HEK293 (cell line): ENCODE measurements at regions not wholly inside any gene's neighbourhood (a gene's known extent, or its start where the extent isn't known, plus 50 kb on each side); places are given as distances from the start of the nearest gene placed in this dataset.

ENCODE experiments used
- CTCF ChIA-PET: fragments of 350-600 bp; formaldehyde crosslinking; extraction: SDS; loops from one replicate; lab custom pipeline; 2021; ENCODE audit warnings: antibody characterized with exemption; lab: Yijun Ruan, JAX
- POLR2A ChIA-PET: fragments of 300-600 bp; formaldehyde crosslinking; extraction: SDS; loops from one replicate; lab custom pipeline; 2020; ENCODE audit warnings: antibody characterized with exemption, inconsistent platforms; lab: Yijun Ruan, JAX
- H3K27ac ChIP-seq: fragments of 200-500 bp; sonication (Bioruptor generic); 2 replicates; pipeline ENCODE4 v1.5.1; 2014; ENCODE audit warnings: low read depth, low read length, control low read depth, inconsistent platforms; ENCODE audit errors: extremely low read depth
- H3K36me3 ChIP-seq, 2 experiments: fragments of 200-500 bp in 1 of 2; sonication (Bioruptor generic) in 1 of 2; 1 replicate in 1 of 2; 2 replicates in 1 of 2; pipeline ENCODE4 v1.5.1; 2014 to 2017; ENCODE audit warnings: inconsistent platforms in 2 of 2, low read length in 2 of 2; ENCODE audit not compliant: control insufficient read depth in 2 of 2, insufficient read depth in 1 of 2
- H3K4me1 ChIP-seq: fragments of 200-500 bp; sonication (Bioruptor generic); 2 replicates; pipeline ENCODE4 v1.5.1; 2014; ENCODE audit warnings: mild to moderate bottlenecking, low read length, inconsistent platforms; ENCODE audit not compliant: control insufficient read depth, insufficient read depth
- H3K4me3 ChIP-seq: 2 replicates; pipeline ENCODE4 v1.5.1; 2011; ENCODE audit warnings: low read depth, mild to moderate bottlenecking, control low read depth, low read length, moderate library complexity
- H3K9me3 ChIP-seq: fragments of 200-500 bp; sonication (Bioruptor generic); 2 replicates; pipeline ENCODE4 v1.5.1; 2014; ENCODE audit warnings: low read depth, low read length, inconsistent platforms; ENCODE audit not compliant: control insufficient read depth, insufficient read depth
- BCL11A ChIP-seq: fragments of 450-650 bp; formaldehyde crosslinking; IDR thresholded peaks from 2 replicates; pipeline ENCODE4 v1.5.1; 2016; ENCODE audit warnings: low read depth, missing biosample characterization, missing genetic modification characterization
- GLIS2 ChIP-seq: fragments of 450-650 bp; formaldehyde crosslinking; IDR thresholded peaks from 2 replicates; pipeline ENCODE4 v1.5.1; 2016; ENCODE audit warnings: missing biosample characterization, missing genetic modification characterization
- KLF8 ChIP-seq: fragments of 450-650 bp; formaldehyde crosslinking; IDR thresholded peaks from 2 replicates; pipeline ENCODE4 v1.5.1; 2016; ENCODE audit warnings: missing biosample characterization, missing genetic modification characterization
- OSR2 ChIP-seq: fragments of 450-650 bp; formaldehyde crosslinking; IDR thresholded peaks from 2 replicates; pipeline ENCODE4 v1.5.1; 2016; ENCODE audit warnings: missing biosample characterization, missing genetic modification characterization
- TRIM28 ChIP-seq: IDR thresholded peaks from 2 replicates; pipeline ENCODE4 v1.6.1; 2011; ENCODE audit warnings: low read length, control low read depth, borderline replicate concordance
- ZBTB49 ChIP-seq: fragments of 450-650 bp; formaldehyde crosslinking; IDR thresholded peaks from 2 replicates; pipeline ENCODE4 v1.5.1; 2016; ENCODE audit warnings: missing biosample characterization, missing genetic modification characterization, low read depth
- ZNF121 ChIP-seq: fragments of 450-650 bp; formaldehyde crosslinking; IDR thresholded peaks from 2 replicates; pipeline ENCODE4 v1.5.1; 2016; ENCODE audit warnings: missing biosample characterization, missing genetic modification characterization
- ZNF132 ChIP-seq: fragments of 450-650 bp; formaldehyde crosslinking; IDR thresholded peaks from 2 replicates; pipeline ENCODE4 v1.5.1; 2017; ENCODE audit warnings: missing biosample characterization, missing genetic modification characterization, borderline replicate concordance
- ZNF19 ChIP-seq: fragments of 450-650 bp; formaldehyde crosslinking; IDR thresholded peaks from 2 replicates; pipeline ENCODE4; 2016; ENCODE audit warnings: missing biosample characterization, missing genetic modification characterization, low read depth
- ZNF292 ChIP-seq: fragments of 450-650 bp; formaldehyde crosslinking; IDR thresholded peaks from 2 replicates; pipeline ENCODE4 v1.5.1; 2016; ENCODE audit warnings: low read depth, missing biosample characterization, missing genetic modification characterization, borderline replicate concordance
- ZNF350 ChIP-seq: fragments of 450-650 bp; formaldehyde crosslinking; IDR thresholded peaks from 2 replicates; pipeline ENCODE4 v1.5.0; 2017; ENCODE audit warnings: missing biosample characterization, mild to moderate bottlenecking, missing genetic modification characterization
- ZNF37A ChIP-seq: fragments of 450-650 bp; IDR thresholded peaks from 2 replicates; pipeline ENCODE4 v1.5.1; 2018; ENCODE audit warnings: missing biosample characterization, missing genetic modification characterization
- ZNF473 ChIP-seq: fragments of 450-650 bp; formaldehyde crosslinking; IDR thresholded peaks from 2 replicates; pipeline ENCODE4 v1.5.1; 2017; ENCODE audit warnings: missing biosample characterization, missing genetic modification characterization
- ZNF529 ChIP-seq: fragments of 450-650 bp; formaldehyde crosslinking; IDR thresholded peaks from 2 replicates; pipeline ENCODE4 v1.5.1; 2017; ENCODE audit warnings: missing genetic modification characterization, missing biosample characterization; ENCODE audit not compliant: insufficient replicate concordance
- ZNF571 ChIP-seq: fragments of 450-650 bp; formaldehyde crosslinking; IDR thresholded peaks from 2 replicates; pipeline ENCODE4 v1.5.0; 2017; ENCODE audit warnings: missing biosample characterization, missing genetic modification characterization
- ZNF664 ChIP-seq: fragments of 450-650 bp; formaldehyde crosslinking; IDR thresholded peaks from 2 replicates; pipeline ENCODE4 v1.5.1; 2016; ENCODE audit warnings: missing biosample characterization, missing genetic modification characterization
- ZNF670 ChIP-seq: fragments of 450-650 bp; formaldehyde crosslinking; IDR thresholded peaks from 2 replicates; pipeline ENCODE4 v1.5.1; 2016; ENCODE audit warnings: missing biosample characterization, missing genetic modification characterization, low read depth
- ZNF837 ChIP-seq: fragments of 450-650 bp; formaldehyde crosslinking; IDR thresholded peaks from 2 replicates; pipeline ENCODE4 v1.5.1; 2016; ENCODE audit warnings: missing biosample characterization, missing genetic modification characterization
- ZXDB ChIP-seq: fragments of 450-650 bp; formaldehyde crosslinking; IDR thresholded peaks from 2 replicates; pipeline ENCODE4 v1.5.1; 2016; ENCODE audit warnings: missing biosample characterization, missing genetic modification characterization
- TF ChIP-seq, protein P1 (sequence below): fragments of 450-650 bp; formaldehyde crosslinking; IDR thresholded peaks from 2 replicates; pipeline ENCODE4 v1.5.1; 2016; ENCODE audit warnings: missing biosample characterization, missing genetic modification characterization
- TF ChIP-seq, protein P2 (sequence below): fragments of 450-650 bp; formaldehyde crosslinking; IDR thresholded peaks from 2 replicates; pipeline ENCODE4 v1.5.1; 2017; ENCODE audit warnings: missing biosample characterization, missing genetic modification characterization
- TF ChIP-seq, protein P3 (sequence below): fragments of 450-650 bp; formaldehyde crosslinking; IDR thresholded peaks from 2 replicates; pipeline ENCODE4 v1.5.1; 2016; ENCODE audit warnings: missing biosample characterization, missing genetic modification characterization

DNA sequence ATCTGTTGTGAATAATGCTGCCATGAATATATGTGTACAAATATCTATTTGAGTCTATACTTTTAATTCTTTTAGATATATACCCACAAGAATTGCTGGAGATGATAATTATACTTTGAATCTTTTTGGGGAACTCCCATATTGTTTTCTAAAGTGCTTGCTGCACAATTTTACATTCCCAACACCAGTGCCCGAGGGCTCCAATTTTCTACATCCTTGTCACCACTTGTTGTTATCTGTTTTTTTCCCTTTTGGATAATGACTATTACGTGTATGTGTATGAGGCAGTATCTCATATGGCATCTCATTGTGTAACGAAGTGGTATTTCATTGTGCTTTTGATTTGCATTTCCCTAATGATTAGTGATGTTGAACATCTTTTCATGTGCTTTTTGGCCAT lies 127.1 kb downstream of the SUDS3 start:
- no peak overlapping the region for H3K4me3 ChIP-seq
- no peak for TF ChIP-seq OSR2 (tag by site-specific recombination)
- no peak for TF ChIP-seq ZNF292
- TF ChIP-seq ZNF837 (tag by site-specific recombination), result no peak
- TF ChIP-seq ZNF132, result no peak
- TF ChIP-seq, protein P1, sequence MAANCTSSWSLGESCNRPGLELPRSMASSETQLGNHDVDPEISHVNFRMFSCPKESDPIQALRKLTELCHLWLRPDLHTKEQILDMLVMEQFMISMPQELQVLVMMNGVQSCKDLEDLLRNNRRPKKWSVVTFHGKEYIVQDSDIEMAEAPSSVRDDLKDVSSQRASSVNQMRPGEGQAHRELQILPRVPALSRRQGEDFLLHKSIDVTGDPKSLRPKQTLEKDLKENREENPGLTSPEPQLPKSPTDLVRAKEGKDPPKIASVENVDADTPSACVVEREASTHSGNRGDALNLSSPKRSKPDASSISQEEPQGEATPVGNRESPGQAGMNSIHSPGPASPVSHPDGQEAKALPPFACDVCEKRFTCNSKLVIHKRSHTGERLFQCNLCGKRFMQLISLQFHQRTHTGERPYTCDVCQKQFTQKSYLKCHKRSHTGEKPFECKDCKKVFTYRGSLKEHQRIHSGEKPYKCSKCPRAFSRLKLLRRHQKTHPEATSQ (tag by site-specific recombination), result no peak
- no peak for TF ChIP-seq ZBTB49 (tag by site-specific recombination)
- TF ChIP-seq, protein P2, sequence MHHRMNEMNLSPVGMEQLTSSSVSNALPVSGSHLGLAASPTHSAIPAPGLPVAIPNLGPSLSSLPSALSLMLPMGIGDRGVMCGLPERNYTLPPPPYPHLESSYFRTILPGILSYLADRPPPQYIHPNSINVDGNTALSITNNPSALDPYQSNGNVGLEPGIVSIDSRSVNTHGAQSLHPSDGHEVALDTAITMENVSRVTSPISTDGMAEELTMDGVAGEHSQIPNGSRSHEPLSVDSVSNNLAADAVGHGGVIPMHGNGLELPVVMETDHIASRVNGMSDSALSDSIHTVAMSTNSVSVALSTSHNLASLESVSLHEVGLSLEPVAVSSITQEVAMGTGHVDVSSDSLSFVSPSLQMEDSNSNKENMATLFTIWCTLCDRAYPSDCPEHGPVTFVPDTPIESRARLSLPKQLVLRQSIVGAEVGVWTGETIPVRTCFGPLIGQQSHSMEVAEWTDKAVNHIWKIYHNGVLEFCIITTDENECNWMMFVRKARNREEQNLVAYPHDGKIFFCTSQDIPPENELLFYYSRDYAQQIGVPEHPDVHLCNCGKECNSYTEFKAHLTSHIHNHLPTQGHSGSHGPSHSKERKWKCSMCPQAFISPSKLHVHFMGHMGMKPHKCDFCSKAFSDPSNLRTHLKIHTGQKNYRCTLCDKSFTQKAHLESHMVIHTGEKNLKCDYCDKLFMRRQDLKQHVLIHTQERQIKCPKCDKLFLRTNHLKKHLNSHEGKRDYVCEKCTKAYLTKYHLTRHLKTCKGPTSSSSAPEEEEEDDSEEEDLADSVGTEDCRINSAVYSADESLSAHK (tag by site-specific recombination), result no peak
- TF ChIP-seq BCL11A (tag by site-specific recombination), result no peak
- TF ChIP-seq ZNF529 (tag by site-specific recombination), result no peak
- TF ChIP-seq ZNF350 (tag by site-specific recombination), result no peak
- no peak for TF ChIP-seq ZNF670
- no peak for TF ChIP-seq TRIM28
- no peak for TF ChIP-seq ZNF473
- TF ChIP-seq ZNF571 (tag by site-specific recombination), result no peak
- no peak for TF ChIP-seq ZNF121
- TF ChIP-seq ZNF19, result no peak
- TF ChIP-seq GLIS2, result no peak
- TF ChIP-seq, all 188 proteins: peak for 0
- ChIA-PET CTCF (no interaction called here), POLR2A (no interaction called here)
- Histone ChIP-seq H3K4me1 (no peaks in the 10 kb centered on the region), H3K36me3 (no peaks in the 10 kb centered on the region), H3K9me3 (no peaks in the 10 kb centered on the region), H3K27ac (no peak overlapping the region)

DNA sequence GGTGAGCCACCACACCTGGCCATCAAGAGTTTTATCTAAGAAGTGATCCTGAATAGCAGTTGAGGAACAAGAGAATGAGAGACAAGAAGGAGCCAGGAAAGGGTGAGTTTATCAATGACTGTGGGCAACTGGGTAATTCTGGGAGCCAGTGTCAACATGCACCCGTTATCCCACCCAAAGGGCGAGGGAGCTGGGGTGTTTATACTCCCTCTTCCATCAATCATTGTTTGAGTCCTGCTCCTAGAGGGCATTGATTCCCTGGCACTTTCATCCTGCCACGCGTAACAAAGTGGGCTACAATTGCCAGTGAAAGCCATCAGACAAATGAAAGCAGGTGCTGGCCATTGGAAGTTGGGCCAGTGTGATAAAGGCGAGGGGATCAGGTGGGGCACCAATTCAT lies 136.3 kb downstream of the SUDS3 start:
- ChIA-PET CTCF (no interaction called here), POLR2A (no interaction called here)
- no peak overlapping the region for H3K4me3 ChIP-seq
- peak; percentile 92 for TF ChIP-seq ZNF37A (tag by site-specific recombination)
- no peak for TF ChIP-seq ZXDB (tag by site-specific recombination)
- no peak for TF ChIP-seq KLF8 (tag by site-specific recombination)
- TF ChIP-seq, protein P3, sequence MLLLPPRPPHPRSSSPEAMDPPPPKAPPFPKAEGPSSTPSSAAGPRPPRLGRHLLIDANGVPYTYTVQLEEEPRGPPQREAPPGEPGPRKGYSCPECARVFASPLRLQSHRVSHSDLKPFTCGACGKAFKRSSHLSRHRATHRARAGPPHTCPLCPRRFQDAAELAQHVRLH (tag by site-specific recombination), result no peak
- no peak for TF ChIP-seq ZNF132
- no peak for TF ChIP-seq ZNF664 (tag by site-specific recombination)
- H3K4me1 ChIP-seq, result no peaks in the 10 kb centered on the region
- H3K9me3 ChIP-seq, result no peaks in the 10 kb centered on the region
- no peak overlapping the region for H3K27ac ChIP-seq
- H3K36me3 ChIP-seq, result no peaks in the 10 kb centered on the region
